ENCODE measurements at regions not wholly inside any gene's neighbourhood (a gene's known extent, or its start where the extent isn't known, plus 50 kb on each side); places are given as distances from the start of the nearest gene placed in this dataset.

DNA sequence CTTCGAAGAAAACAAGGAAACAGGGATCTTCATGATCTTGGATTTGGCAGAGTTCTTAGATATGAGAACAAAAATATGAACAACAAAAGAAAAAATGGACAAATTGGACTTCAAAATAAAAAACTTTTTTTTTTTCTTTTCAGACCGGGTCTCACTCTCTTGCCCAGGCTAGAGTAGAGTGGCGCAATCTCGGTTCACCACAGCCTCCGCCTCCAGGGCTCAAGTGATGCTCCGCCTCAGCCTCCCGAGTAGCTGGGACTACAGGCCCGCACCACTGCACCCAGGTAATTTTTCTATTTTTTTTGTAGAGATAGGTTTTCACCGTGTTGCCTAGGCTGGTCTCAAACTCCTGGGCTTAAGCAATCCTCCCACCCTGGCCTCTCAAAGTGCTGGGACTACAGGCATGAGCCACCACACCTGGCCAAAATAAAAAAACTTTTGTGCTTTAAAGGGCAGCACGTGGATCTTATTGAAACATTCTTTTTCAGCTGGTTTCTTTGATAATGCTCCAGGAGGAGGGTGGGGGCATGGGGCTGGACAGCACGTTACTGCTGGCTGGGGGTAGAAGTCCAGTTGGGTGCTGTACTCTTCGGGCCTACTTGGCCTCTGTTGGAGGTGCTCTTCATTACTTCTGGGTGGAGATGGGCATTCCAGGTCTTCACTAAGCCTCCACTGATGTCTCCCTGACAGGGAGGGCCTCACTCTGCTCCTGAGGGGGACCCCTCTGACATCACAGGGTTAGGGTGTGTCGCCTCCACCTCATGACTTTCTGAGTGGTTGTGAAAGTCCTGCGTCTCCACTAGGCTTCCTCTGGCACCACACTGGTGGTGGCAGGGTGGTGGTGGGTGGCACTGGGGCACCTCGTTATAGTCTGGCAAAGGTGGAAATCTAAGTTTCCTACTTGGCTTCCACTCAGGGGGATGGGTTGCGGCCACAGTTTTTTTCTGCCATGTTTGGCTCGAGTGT, 150.5 kb upstream of the XPO1 start:
- H3K27me3 ChIP-seq (ENCODE audit: insufficient read depth, low read depth, severe bottlenecking) = no peaks in the 10 kb centered on the region
- H3K9me3 ChIP-seq (ENCODE audit: severe bottlenecking) = no peaks in the 10 kb centered on the region
- no peak overlapping the region for H3K27ac ChIP-seq
- TF ChIP-seq, protein P1, sequence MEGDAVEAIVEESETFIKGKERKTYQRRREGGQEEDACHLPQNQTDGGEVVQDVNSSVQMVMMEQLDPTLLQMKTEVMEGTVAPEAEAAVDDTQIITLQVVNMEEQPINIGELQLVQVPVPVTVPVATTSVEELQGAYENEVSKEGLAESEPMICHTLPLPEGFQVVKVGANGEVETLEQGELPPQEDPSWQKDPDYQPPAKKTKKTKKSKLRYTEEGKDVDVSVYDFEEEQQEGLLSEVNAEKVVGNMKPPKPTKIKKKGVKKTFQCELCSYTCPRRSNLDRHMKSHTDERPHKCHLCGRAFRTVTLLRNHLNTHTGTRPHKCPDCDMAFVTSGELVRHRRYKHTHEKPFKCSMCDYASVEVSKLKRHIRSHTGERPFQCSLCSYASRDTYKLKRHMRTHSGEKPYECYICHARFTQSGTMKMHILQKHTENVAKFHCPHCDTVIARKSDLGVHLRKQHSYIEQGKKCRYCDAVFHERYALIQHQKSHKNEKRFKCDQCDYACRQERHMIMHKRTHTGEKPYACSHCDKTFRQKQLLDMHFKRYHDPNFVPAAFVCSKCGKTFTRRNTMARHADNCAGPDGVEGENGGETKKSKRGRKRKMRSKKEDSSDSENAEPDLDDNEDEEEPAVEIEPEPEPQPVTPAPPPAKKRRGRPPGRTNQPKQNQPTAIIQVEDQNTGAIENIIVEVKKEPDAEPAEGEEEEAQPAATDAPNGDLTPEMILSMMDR (IDR thresholded peaks at IDR 0.05; ENCODE audit: low read depth, low read length) = no peak
- no peak for DNase-seq
- no peaks in the 10 kb centered on the region for H3K36me3 ChIP-seq
- H3K4me3 ChIP-seq (ENCODE audit: low read depth, low read length) = no peak overlapping the region

DNA sequence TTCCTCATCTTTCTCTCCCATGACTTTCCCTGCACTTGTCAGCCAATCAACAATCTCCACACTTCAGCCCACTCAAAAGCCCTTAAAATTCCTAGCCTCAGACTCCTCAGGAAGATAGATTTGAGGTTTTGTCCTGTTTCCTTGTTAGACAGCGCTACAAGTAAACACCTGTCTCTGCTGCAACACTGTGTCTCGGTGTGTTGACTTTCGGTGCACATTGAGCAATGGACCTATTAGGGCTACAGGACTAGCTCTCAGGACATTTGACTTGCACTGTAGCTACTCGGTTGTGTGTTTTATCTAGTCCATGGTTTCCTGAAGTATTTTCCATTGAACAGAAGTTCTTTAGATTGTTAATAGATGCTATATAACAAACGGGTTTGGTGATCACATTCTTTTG, 140.9 kb upstream of the XPO1 start:
- Histone ChIP-seq H3K9me3 (ENCODE audit: severe bottlenecking) (peaks cover 15% of the 10 kb centered on the region), H3K36me3 (no peaks in the 10 kb centered on the region), H3K4me3 (ENCODE audit: low read depth, low read length) (no peak overlapping the region), H3K27me3 (ENCODE audit: insufficient read depth, low read depth, severe bottlenecking) (no peaks in the 10 kb centered on the region), H3K27ac (no peak overlapping the region)
- TF ChIP-seq, protein P1 (IDR thresholded peaks at IDR 0.05; ENCODE audit: low read depth, low read length) = no peak
- no peak for DNase-seq

DNA sequence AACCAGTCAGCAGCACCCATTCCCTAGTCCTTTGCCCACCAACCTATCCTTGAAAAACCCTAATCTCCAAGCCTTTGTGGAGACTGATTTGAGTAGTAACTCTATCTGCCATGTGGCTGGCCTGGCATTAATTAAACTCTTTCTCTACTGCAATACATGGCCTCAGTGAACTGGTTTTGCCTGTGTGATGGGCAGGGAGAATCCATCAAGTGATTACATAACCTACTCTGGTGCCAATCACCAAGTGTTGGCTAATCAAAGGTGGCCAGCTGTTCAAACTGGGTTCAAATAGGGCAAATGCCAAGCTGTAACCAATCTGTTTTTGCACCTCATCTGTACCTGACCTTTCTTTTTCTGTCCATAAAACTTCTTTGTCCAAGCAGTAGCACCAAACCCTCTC, 139.8 kb upstream of the XPO1 start:
- Histone ChIP-seq H3K27ac (no peak overlapping the region), H3K27me3 (ENCODE audit: insufficient read depth, low read depth, severe bottlenecking) (no peaks in the 10 kb centered on the region), H3K9me3 (ENCODE audit: severe bottlenecking) (peaks cover 18% of the 10 kb centered on the region), H3K4me3 (ENCODE audit: low read depth, low read length) (no peak overlapping the region), H3K36me3 (no peaks in the 10 kb centered on the region)
- no peak for DNase-seq
- TF ChIP-seq, protein P1 (IDR thresholded peaks at IDR 0.05; ENCODE audit: low read depth, low read length) = no peak

DNA sequence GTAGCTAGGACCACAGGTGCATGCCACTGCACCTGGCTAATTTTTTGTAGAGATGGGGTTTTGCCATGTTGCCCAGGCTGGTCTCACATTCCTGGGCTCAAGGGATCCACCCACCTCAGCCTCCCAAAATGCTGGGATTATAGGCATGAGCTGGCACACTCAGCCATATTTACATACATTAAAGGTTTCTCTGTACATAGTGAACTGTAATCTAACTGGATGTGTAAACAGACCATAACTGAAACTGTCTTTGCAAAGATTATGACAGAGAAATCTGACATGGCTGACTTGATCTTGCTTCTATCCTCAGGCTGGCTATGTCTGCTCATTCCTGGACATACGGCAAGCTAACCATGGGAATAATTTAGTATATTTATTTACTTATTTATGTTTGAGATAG, 139.2 kb upstream of the XPO1 start:
- TF ChIP-seq, protein P1 (IDR thresholded peaks at IDR 0.05; ENCODE audit: low read depth, low read length) = no peak
- no peak for DNase-seq
- H3K27me3 ChIP-seq (ENCODE audit: insufficient read depth, low read depth, severe bottlenecking) = no peaks in the 10 kb centered on the region
- peaks cover 18% of the 10 kb centered on the region for H3K9me3 ChIP-seq (ENCODE audit: severe bottlenecking)
- H3K36me3 ChIP-seq = no peaks in the 10 kb centered on the region
- no peak overlapping the region for H3K4me3 ChIP-seq (ENCODE audit: low read depth, low read length)
- no peak overlapping the region for H3K27ac ChIP-seq

DNA sequence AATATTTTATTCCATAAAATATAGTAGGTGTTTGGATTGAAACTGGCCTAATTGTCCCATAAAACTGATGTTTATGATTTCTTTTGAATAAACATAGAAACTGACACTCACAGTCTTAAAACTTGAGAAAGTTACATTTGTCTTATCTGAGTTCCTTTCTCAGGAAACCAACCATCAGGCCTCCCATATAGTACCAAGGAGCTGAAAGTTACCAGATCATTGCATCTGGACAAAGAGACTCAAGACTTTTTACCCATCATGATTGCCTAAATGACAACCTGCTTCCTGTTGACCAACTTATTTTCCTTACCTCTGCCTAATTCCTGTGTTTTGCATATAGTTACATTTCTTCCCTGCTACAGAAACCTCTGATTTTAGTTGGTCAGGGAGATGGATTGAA, 137.0 kb upstream of the XPO1 start:
- no peak overlapping the region for H3K27ac ChIP-seq
- peaks cover 18% of the 10 kb centered on the region for H3K9me3 ChIP-seq (ENCODE audit: severe bottlenecking)
- no peak for DNase-seq
- no peaks in the 10 kb centered on the region for H3K36me3 ChIP-seq
- H3K27me3 ChIP-seq (ENCODE audit: insufficient read depth, low read depth, severe bottlenecking) = no peaks in the 10 kb centered on the region
- TF ChIP-seq, protein P1 (IDR thresholded peaks at IDR 0.05; ENCODE audit: low read depth, low read length) = no peak
- no peak overlapping the region for H3K4me3 ChIP-seq (ENCODE audit: low read depth, low read length)
